Kidney (tissue), 13 donors: ENCODE measurements at regions not wholly inside any gene's neighbourhood (a gene's known extent, or its start where the extent isn't known, plus 50 kb on each side); places are given as distances from the start of the nearest gene placed in this dataset.

ENCODE experiments used
- DNase-seq, 5 donors: peaks; one replicate each; pipeline ENCODE4 v3.0.0-alpha.2; 2013 to 2020
- FAIRE-seq: peaks from 2 replicates; lab custom pipeline; 2012; peaks lifted over from hg19 to GRCh38; lab: Jason Lieb, UNC
- H3K27ac ChIP-seq, 2 donors: one replicate each; pipeline ENCODE4 v1.7.0; 2013; ENCODE audit warnings: low read depth in 2 of 2, low read length in 2 of 2, inconsistent platforms in 1 of 2
- H3K27me3 ChIP-seq: one replicate; pipeline ENCODE4 v1.7.1; 2013; ENCODE audit warnings: low read length, inconsistent platforms; ENCODE audit not compliant: control insufficient read depth, insufficient read depth
- H3K36me3 ChIP-seq, 3 donors: one replicate each; pipeline versions ENCODE4 v1.7.0 to v1.7.1; 2013; ENCODE audit warnings: low read length in 3 of 3, control low read depth in 1 of 3, inconsistent platforms in 1 of 3; ENCODE audit not compliant: insufficient read depth in 3 of 3, control insufficient read depth in 2 of 3
- H3K4me1 ChIP-seq, 3 donors: one replicate each; pipeline versions ENCODE4 v1.7.0 to v1.7.1; 2013; ENCODE audit warnings: low read length in 3 of 3, inconsistent platforms in 1 of 3, low read depth in 1 of 3; ENCODE audit not compliant: control insufficient read depth in 2 of 3, insufficient read depth in 2 of 3
- H3K4me3 ChIP-seq, 3 donors: one replicate each; pipeline versions ENCODE4 v1.7.0 to v1.8.1; 2013; ENCODE audit warnings: low read length in 3 of 3, control low read depth in 1 of 3, inconsistent platforms in 1 of 3
- H3K9ac ChIP-seq, 3 donors: one replicate each; pipeline versions ENCODE4 v1.7.0 to v1.7.1; 2013; ENCODE audit warnings: low read length in 3 of 3, control low read depth in 1 of 3, inconsistent platforms in 1 of 3
- H3K9me3 ChIP-seq, 3 donors: one replicate each; pipeline versions ENCODE4 v1.7.0 to v1.7.1; 2013; ENCODE audit warnings: low read length in 3 of 3, control low read depth in 1 of 3, inconsistent platforms in 1 of 3; ENCODE audit not compliant: control insufficient read depth in 2 of 3, insufficient read depth in 1 of 3
- CTCF ChIP-seq: IDR thresholded peaks from 3 replicates; pipeline ENCODE4 v1.5.1; 2012; ENCODE audit warnings: mild to moderate bottlenecking, moderate library complexity, borderline replicate concordance; ENCODE audit not compliant: insufficient read depth; ENCODE audit errors: extremely low read depth
- intact Hi-C: fragments of 100-400 bp; cut with DNase I; formaldehyde crosslinking; loops from one replicate; pipeline ENCODE4 v1.11.1; 2022
- donor health status: control.
- donor health status: control.
- donor health status: control.
- donor health status: control.
- donor health status: control.
- donor health status: DM: yes; HTN: yes; CAD: no.
- donor health status: Normal renal cell carcinoma (clear cell type).

GRCh38 chr5:19001539-19001938 lies 986.5 kb downstream of the CDH18 start:
- intact Hi-C loops, result no loop called here
- Histone ChIP-seq H3K27me3 (no peaks in the 10 kb centered on the region), H3K9ac (no peak overlapping the region), H3K4me3 (no peak overlapping the region), H3K36me3 (no peaks in the 10 kb centered on the region), H3K9me3 (no peaks in the 10 kb centered on the region), H3K4me1 (no peaks in the 10 kb centered on the region), H3K27ac (no peak overlapping the region)
- no peak for FAIRE-seq
- no peak for TF ChIP-seq CTCF
- DNase-seq, result no peak

- intact Hi-C loops, result no loop called here
- no peak for FAIRE-seq
These were observed 985.9 kb downstream of the CDH18 start for GRCh38 chr5:19002111-19002510.

GRCh38 chr5:19018822-19019221 lies 969.2 kb downstream of the CDH18 start:
- H3K4me1 ChIP-seq, result no peaks in the 10 kb centered on the region
- FAIRE-seq (no peak), DNase-seq (no peak)
- H3K9me3 ChIP-seq, result no peaks in the 10 kb centered on the region
- no peaks in the 10 kb centered on the region for H3K36me3 ChIP-seq
- no peaks in the 10 kb centered on the region for H3K27me3 ChIP-seq
- no peak overlapping the region for H3K9ac ChIP-seq
- intact Hi-C loops, result no loop called here
- no peak for TF ChIP-seq CTCF
- no peak overlapping the region for H3K27ac ChIP-seq
- H3K4me3 ChIP-seq, result no peak overlapping the region

More at GRCh38 chr5:19002111-19002510, 985.9 kb downstream of the CDH18 start:
- Histone ChIP-seq H3K9ac (no peak overlapping the region), H3K36me3 (no peaks in the 10 kb centered on the region), H3K4me3 (no peak overlapping the region), H3K27ac (no peak overlapping the region), H3K9me3 (no peaks in the 10 kb centered on the region), H3K27me3 (no peaks in the 10 kb centered on the region), H3K4me1 (no peaks in the 10 kb centered on the region)
- no peak for TF ChIP-seq CTCF
- DNase-seq, result no peak

- H3K9ac ChIP-seq, result no peak overlapping the region
- no peak for FAIRE-seq
- intact Hi-C loops, result no loop called here
- H3K4me3 ChIP-seq, result no peak overlapping the region
- no peaks in the 10 kb centered on the region for H3K27me3 ChIP-seq
- no peak for TF ChIP-seq CTCF
- no peak overlapping the region for H3K27ac ChIP-seq
- no peak for DNase-seq
- no peaks in the 10 kb centered on the region for H3K4me1 ChIP-seq
- H3K36me3 ChIP-seq, result no peaks in the 10 kb centered on the region
- no peaks in the 10 kb centered on the region for H3K9me3 ChIP-seq
These were observed 956.5 kb downstream of the CDH18 start for GRCh38 chr5:19031491-19031890.
